ENCODE measurements at regions not wholly inside any gene's neighbourhood (a gene's known extent, or its start where the extent isn't known, plus 50 kb on each side); places are given as distances from the start of the nearest gene placed in this dataset.

DNA sequence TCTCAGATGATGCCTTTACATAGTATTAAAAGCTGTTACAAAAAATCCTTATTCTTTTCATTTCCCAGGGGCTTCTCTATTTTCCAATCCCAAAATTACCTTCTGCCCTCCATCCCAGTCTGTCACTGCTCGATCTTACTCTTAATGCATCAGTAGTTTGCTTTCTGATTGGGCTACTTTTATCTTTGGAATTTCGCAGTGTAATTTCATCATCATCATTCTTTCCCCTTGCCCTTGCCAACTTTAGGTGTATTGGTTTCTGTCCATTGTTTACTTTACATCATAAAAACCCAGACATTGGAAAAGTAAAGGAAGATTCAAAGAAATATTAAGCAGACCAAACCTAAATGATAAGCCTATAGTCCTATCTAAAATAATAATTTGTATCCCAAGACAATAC lies 457.2 kb downstream of the PIK3C3 start:
- intact Hi-C loops (cut with micrococcal nuclease; ENCODE audit: unreplicated experiment): no loop called here
- Histone ChIP-seq H3K36me3 (ENCODE audit: control insufficient read depth, insufficient read depth, low read length) (no peaks in the 10 kb centered on the region), H3K9me3 (no peaks in the 10 kb centered on the region), H3K4me1 (0 out of 2 replicates have a peak, but pooled peaks cover 4% of the 10 kb centered on the region), H3K4me3 (ENCODE audit: low read depth, low read length) (no peak overlapping the region), H3K27me3 (replicated peaks; ENCODE audit: control insufficient read depth, insufficient read depth, low read length) (no peaks in the 10 kb centered on the region)
- Mint-ChIP-seq H3K9me3 (ENCODE audit: unreplicated experiment) (peaks cover 19% of the 10 kb centered on the region), H3K4me1 (ENCODE audit: low read depth, unreplicated experiment) (peaks cover 7% of the 10 kb centered on the region), H3K36me3 (ENCODE audit: insufficient read depth, unreplicated experiment) (no peaks in the 10 kb centered on the region), H3K4me3 (ENCODE audit: unreplicated experiment) (no peak overlapping the region), H3K27ac (ENCODE audit: unreplicated experiment) (peak overlapping the region; percentile 70), H3K27me3 (ENCODE audit: insufficient read depth, unreplicated experiment) (no peaks in the 10 kb centered on the region)
- no peak for DNase-seq
- ChIA-PET POLR2A (no interaction called here), CTCF (no interaction called here)
- BruUV-seq (replicated peaks): no TSS peak
- TF ChIP-seq, protein P1, sequence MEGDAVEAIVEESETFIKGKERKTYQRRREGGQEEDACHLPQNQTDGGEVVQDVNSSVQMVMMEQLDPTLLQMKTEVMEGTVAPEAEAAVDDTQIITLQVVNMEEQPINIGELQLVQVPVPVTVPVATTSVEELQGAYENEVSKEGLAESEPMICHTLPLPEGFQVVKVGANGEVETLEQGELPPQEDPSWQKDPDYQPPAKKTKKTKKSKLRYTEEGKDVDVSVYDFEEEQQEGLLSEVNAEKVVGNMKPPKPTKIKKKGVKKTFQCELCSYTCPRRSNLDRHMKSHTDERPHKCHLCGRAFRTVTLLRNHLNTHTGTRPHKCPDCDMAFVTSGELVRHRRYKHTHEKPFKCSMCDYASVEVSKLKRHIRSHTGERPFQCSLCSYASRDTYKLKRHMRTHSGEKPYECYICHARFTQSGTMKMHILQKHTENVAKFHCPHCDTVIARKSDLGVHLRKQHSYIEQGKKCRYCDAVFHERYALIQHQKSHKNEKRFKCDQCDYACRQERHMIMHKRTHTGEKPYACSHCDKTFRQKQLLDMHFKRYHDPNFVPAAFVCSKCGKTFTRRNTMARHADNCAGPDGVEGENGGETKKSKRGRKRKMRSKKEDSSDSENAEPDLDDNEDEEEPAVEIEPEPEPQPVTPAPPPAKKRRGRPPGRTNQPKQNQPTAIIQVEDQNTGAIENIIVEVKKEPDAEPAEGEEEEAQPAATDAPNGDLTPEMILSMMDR (IDR thresholded peaks at IDR 0.05; ENCODE audit: insufficient read depth in 1 of 2, low read depth in 1 of 2, low read length in 1 of 2, severe bottlenecking in 1 of 2, unreplicated experiment in 1 of 2): no peak

- H3K9me3 Mint-ChIP-seq (ENCODE audit: unreplicated experiment): peaks cover 19% of the 10 kb centered on the region
Measured at GRCh38 chr18:42412896-42413295, 457.9 kb downstream of the PIK3C3 start.

DNA sequence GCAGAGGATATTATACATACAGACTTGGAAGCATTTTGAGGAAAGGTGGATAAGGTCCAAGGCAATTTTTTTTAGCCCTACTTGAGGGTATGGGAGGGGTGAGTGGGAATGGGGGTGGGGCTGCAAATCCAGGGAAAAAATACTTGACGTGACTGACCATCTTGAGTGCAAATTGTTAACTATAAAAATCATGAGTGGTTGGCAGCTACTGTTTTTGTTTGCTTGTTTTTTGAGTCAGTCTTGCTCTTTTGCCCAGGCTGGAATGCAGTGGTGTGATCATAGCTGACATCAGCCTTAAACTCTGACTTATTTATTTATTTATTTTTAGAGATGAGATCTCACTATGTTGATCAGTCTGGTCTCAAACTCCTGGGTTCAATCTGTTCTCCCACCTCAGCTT lies 458.8 kb downstream of the PIK3C3 start:
- no peaks in the 10 kb centered on the region for H3K27me3 Mint-ChIP-seq (ENCODE audit: insufficient read depth, unreplicated experiment)
- no TSS peak for BruUV-seq (replicated peaks)
- TF ChIP-seq, protein P1 (IDR thresholded peaks at IDR 0.05; ENCODE audit: insufficient read depth in 1 of 2, low read depth in 1 of 2, low read length in 1 of 2, severe bottlenecking in 1 of 2, unreplicated experiment in 1 of 2): no peak
- peaks cover 19% of the 10 kb centered on the region for H3K9me3 Mint-ChIP-seq (ENCODE audit: unreplicated experiment)
- Histone ChIP-seq H3K4me3 (ENCODE audit: low read depth, low read length) (no peak overlapping the region), H3K9me3 (no peaks in the 10 kb centered on the region), H3K4me1 (0 out of 2 replicates have a peak, but pooled peaks cover 4% of the 10 kb centered on the region), H3K27me3 (replicated peaks; ENCODE audit: control insufficient read depth, insufficient read depth, low read length) (no peaks in the 10 kb centered on the region), H3K36me3 (ENCODE audit: control insufficient read depth, insufficient read depth, low read length) (no peaks in the 10 kb centered on the region)
- no peak overlapping the region for H3K27ac Mint-ChIP-seq (ENCODE audit: unreplicated experiment)
- peaks cover 7% of the 10 kb centered on the region for H3K4me1 Mint-ChIP-seq (ENCODE audit: low read depth, unreplicated experiment)
- intact Hi-C loops (cut with micrococcal nuclease; ENCODE audit: unreplicated experiment): no loop called here
- ChIA-PET CTCF (no interaction called here), POLR2A (no interaction called here)
- no peak for DNase-seq
- no peaks in the 10 kb centered on the region for H3K36me3 Mint-ChIP-seq (ENCODE audit: insufficient read depth, unreplicated experiment)
- H3K4me3 Mint-ChIP-seq (ENCODE audit: unreplicated experiment): no peak overlapping the region

More at GRCh38 chr18:42412896-42413295, 457.9 kb downstream of the PIK3C3 start:
- Mint-ChIP-seq H3K4me1 (ENCODE audit: low read depth, unreplicated experiment) (peaks cover 7% of the 10 kb centered on the region), H3K36me3 (ENCODE audit: insufficient read depth, unreplicated experiment) (no peaks in the 10 kb centered on the region), H3K4me3 (ENCODE audit: unreplicated experiment) (no peak overlapping the region), H3K27me3 (ENCODE audit: insufficient read depth, unreplicated experiment) (no peaks in the 10 kb centered on the region), H3K27ac (ENCODE audit: unreplicated experiment) (peak overlapping the region; percentile 70)
- Histone ChIP-seq H3K36me3 (ENCODE audit: control insufficient read depth, insufficient read depth, low read length) (no peaks in the 10 kb centered on the region), H3K4me3 (ENCODE audit: low read depth, low read length) (no peak overlapping the region), H3K27me3 (replicated peaks; ENCODE audit: control insufficient read depth, insufficient read depth, low read length) (no peaks in the 10 kb centered on the region), H3K4me1 (0 out of 2 replicates have a peak, but pooled peaks cover 4% of the 10 kb centered on the region), H3K9me3 (no peaks in the 10 kb centered on the region)
- TF ChIP-seq, protein P1 (IDR thresholded peaks at IDR 0.05; ENCODE audit: insufficient read depth in 1 of 2, low read depth in 1 of 2, low read length in 1 of 2, severe bottlenecking in 1 of 2, unreplicated experiment in 1 of 2): no peak
- intact Hi-C loops (cut with micrococcal nuclease; ENCODE audit: unreplicated experiment): no loop called here
- no TSS peak for BruUV-seq (replicated peaks)
- DNase-seq: no peak
- ChIA-PET POLR2A (no interaction called here), CTCF (no interaction called here)
